GM18909 (cell line): ENCODE measurements at regions not wholly inside any gene's neighbourhood (a gene's known extent, or its start where the extent isn't known, plus 50 kb on each side); places are given as distances from the start of the nearest gene placed in this dataset.
"Not testable (repeated sequence)": the region's sequence is repeated elsewhere in the genome, so short reads cannot be mapped to it uniquely, and the experiment has no call there.

Experiments
- ATAC-seq: cut with Tn5 transposase; IDR thresholded peaks from one replicate; pipeline ENCODE4 v1.9.1; 2021; ENCODE audit warnings: mild to moderate bottlenecking; ENCODE audit not compliant: unreplicated experiment, poor library complexity

- no peak for ATAC-seq
These were observed 478.2 kb upstream of the DPH6 start for GRCh38 chr15:36024031-36024688.

- ATAC-seq: no peak
These were observed 480.8 kb upstream of the DPH6 start for GRCh38 chr15:36026627-36027283.

- no peak for ATAC-seq
These were observed 483.7 kb upstream of the DPH6 start for GRCh38 chr15:36029606-36030210.

DNA sequence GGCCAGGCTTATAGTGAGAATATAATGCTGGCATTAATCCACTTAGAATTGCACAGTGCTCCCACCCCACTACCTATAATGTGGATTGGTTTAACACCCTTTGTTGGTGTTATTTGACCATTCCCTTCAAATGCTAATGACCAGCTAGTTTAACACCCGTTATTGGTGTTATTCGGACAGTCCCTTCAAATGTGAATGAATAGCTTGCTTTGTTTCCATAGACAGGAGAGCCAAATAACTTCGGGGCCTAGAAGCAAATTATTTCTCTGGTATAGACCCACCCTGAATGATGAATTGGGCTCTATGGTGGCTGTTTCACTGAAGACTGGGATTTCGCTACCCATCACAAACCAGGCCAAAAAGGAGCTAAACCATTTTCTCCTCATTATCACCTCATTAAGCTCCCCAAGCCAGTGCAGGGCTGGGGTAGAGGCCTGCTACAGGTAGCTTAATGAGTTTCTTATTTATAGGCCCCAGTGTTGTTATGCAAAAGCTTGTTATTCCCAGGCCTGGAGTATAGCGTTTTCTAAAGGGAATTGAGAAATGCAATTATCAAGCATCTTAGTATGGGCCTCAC lies 494.1 kb upstream of the DPH6 start:
- no peak for ATAC-seq

DNA sequence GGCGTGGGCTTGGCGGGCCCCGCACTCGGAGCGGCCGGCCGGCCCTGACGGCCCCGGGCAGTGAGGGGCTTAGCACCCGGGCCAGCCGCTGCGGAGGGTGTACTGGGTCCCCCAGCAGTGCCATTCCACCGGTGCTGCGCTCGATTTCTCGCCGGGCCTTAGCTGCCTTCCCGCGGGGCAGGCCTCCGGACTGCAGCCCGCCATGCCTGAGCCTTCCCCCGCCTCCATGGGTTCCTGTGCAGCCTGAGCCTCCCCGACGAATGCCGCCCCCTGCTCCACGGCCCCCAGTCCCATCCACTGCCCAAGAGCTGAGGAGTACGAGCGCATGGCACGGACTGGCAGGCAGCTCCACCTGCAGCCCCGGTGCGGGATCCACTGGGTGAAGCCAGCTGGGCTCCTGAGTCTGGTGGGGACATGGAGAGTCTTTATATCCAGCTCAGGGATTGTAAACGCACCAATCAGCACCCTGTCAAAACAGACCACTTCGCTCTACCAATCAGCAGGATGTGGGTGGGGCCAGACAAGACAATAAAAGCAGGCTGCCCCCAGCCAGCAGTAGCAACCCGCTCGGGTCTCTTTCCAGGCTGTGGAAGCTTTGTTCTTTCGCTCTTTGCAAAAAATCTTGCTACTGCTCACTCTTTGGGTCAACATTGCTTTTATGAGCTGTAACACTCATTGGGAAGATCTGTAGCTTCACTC lies 501.2 kb upstream of the DPH6 start:
- ATAC-seq: not testable (repeated sequence)

GRCh38 chr15:36050899-36051298 lies 504.9 kb upstream of the DPH6 start:
- ATAC-seq: no peak

DNA sequence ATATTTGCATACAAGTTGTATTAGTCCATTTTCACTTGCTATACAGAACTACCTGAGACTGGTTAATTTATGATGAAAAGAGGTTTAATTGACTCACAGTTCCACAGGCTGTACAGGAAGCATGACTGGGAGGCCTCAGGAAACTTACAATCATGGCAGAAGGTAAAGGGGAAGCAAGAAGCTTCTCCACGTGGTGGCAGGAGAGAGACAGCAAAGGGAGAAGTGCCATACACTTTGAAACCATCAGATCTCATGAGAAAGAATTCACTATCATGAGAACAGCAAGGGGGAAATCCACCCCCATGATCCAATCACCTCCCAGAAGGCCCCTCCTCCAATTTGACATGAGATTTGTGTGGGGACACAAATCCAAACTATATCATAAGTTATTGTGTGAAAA lies 506.7 kb upstream of the DPH6 start:
- not testable (repeated sequence) for ATAC-seq

GRCh38 chr15:36053746-36054145 lies 507.8 kb upstream of the DPH6 start:
- no peak for ATAC-seq

- ATAC-seq: no peak
These were observed 513.6 kb upstream of the DPH6 start for GRCh38 chr15:36059596-36059995.

DNA sequence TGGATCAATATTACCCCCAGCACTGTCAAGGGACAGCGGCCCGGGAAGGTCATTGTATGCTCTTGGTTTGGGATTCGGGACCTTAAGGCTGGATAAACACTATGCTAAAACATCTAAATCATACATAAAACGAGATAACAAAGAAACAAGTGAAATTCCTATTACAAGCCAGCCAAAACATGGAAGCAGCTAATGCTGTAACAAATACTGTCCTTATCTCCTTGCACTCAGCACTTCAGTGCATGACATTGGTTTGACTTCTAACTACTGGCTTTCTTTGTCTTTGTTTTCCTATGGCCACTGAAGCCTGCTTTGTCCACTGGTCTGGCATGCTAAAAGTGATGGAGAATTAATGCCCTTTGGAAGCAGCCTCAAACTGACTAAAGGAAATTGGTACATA lies 516.4 kb upstream of the DPH6 start:
- no peak for ATAC-seq

DNA sequence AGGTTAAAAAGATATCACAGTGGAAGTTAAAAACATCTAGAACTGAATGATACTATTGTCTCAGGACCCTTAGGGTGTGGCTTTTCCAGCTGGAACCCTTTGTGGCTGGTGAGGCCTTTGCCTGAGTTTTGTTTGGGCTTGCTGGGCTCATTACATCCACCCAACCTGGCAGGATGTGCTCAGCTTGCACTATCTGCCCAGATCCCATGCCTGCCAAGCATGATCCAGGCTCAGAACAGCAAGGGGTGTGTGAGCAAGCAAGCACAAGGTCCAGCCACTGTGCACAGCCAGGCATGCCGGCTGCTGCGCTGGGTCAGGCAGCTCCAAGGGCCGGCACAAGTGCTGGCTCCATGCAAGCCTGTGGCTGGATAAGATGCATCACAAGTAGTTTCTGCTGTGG lies 512.7 kb upstream of the CDIN1 start:
- ATAC-seq: no peak

GRCh38 chr15:36067483-36068274 lies 511.7 kb upstream of the CDIN1 start:
- no peak for ATAC-seq

DNA sequence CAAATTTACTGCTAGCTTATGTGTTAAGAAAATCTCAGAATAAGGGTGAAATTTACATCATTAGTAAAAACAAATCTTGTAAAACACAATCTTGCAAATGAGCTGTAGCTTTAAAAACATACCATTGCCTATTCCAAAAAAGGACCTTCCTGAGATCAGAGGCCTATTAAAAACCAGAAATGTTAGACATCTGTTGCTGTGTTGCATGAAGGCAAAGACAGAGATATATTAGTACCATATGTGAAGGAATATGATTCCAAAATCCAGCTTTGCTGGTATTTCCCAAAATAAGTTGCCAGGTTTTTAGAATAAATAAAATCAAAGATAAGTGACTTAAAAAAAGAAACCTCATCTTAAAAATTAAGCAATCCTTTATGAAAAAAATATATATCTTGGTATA lies 504.1 kb upstream of the CDIN1 start:
- ATAC-seq: no peak

DNA sequence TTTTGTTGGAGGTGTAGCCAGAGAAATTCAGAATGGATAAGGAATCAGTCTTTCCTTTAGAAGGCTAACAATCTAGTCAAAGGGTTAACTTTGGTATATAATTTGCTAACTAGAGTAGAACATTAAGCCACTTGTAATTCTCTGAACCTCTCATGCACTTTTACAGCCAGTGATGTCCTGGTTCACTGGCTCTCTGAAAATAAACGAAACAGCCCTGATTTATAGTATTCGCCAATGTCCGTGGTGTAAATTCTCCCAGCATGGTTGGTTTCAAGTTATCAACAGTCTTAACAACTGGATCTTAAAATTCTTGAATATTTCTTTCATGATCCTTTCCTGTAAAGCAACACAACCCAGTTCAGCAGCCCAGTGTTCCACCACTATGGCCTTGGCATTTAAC lies 500.4 kb upstream of the CDIN1 start:
- no peak for ATAC-seq

DNA sequence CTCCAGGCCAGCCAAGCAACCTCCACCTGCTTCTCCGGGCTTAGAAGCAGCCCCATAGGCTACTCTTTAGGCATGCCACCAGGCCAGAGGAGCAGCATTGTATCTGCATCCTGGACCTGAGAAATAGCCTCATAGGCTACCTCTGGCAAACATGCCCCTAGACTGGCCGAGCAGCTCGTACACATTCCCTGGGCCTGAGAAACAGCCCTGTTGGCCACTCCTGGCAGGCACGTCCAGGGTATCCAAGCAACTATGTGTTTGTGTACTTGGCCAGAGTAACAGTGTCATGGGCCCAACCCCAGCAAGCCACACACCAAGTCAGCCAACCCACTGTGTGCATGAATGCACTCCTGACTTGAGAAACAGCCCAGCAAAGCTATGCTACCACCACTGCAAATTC lies 498.7 kb upstream of the CDIN1 start:
- ATAC-seq: no peak

DNA sequence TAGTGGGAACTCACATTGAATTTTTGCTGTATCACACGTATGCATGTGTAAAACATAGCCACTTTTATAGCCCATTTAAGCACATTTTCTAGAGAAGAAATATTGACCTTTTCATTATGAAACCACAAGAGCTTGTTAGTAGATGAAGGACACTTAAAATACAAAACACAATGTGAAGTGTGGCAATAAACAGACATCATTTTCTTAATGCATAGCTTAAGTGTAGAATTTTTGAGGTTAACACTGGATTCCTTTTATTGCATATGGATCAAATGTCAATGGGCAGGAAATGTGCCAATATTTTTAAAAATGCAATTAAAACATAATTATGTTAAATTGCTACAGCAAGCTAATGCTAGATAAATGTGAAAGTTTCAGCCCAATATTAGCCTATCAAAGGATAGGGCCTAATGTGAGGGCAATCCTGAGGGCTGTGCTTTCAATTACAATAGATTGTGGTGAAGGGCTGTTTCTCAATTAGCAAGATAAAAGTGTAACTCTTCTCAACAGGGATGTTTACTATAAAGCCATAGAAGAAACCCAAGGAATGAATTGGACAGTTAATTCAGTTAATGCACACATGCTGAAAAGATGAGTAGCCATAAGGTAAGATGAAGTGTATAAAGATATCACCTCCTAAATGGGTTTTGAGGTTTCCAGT lies 489.0 kb upstream of the CDIN1 start:
- ATAC-seq: no peak

GRCh38 chr15:36106640-36107335 lies 472.6 kb upstream of the CDIN1 start:
- no peak for ATAC-seq

DNA sequence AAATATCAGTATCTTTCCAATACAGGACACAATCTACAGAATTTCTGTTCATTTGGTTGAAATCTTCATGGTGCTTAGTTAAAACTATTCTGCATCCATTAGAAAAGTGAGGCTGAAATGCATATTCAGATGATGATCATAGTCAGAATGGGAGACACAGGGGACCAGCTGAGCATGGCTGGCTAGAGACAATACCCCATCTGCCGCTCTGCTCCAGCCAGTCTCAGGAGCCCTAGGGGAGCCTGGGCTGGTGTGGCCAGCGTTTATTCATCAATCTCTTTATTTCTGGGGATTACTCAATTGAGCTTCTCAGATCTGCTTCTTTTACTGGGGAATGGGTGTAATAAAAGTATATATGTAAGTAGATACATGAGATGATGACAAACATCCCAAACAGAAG lies 470.9 kb upstream of the CDIN1 start:
- no peak for ATAC-seq
